IMR-90 (cell line): ENCODE measurements at regions not wholly inside any gene's neighbourhood (a gene's known extent, or its start where the extent isn't known, plus 50 kb on each side); places are given as distances from the start of the nearest gene placed in this dataset.

Experiments
- ATAC-seq: fragments of 200-7000 bp; cut with Tn5 transposase; 2 replicates; pipeline ENCODE4 v1.9.1; 2020; ENCODE audit warnings: low read depth, mild to moderate bottlenecking, moderate library complexity
- BruUV-seq: library from RNA; stranded (reverse); fragments of 400-500 nt; replicated peaks from 2 replicates; lab custom pipeline; 2021; lab: Mats Ljungman, UMichigan
- CTCF ChIA-PET: fragments of 300-600 bp; formaldehyde crosslinking; extraction: SDS; loops from one replicate; lab custom pipeline; 2021; ENCODE audit warnings: antibody characterized with exemption; lab: Yijun Ruan, JAX
- POLR2A ChIA-PET: fragments of 300-600 bp; sonication (Branson Sonifier 250); formaldehyde crosslinking; loops from one replicate; lab custom pipeline; 2022; ENCODE audit warnings: antibody characterized with exemption; ENCODE audit not compliant: unreplicated experiment; lab: Charles Lee
- DNase-seq: peaks from one replicate; pipeline ENCODE4 v3.0.0; 2013
- H2AFZ ChIP-seq: replicated peaks from 2 replicates; pipeline ENCODE3; 2013; ENCODE audit warnings: low read length, mild to moderate bottlenecking; ENCODE audit not compliant: poor library complexity
- H2AK5ac ChIP-seq: 2 replicates; pipeline ENCODE4 v1.6.1; 2013; ENCODE audit warnings: low read depth, low read length, inconsistent platforms
- H2AK9ac ChIP-seq: replicated peaks from 2 replicates; pipeline ENCODE3; 2013; ENCODE audit warnings: mild to moderate bottlenecking, low read depth, low read length, moderate library complexity; ENCODE audit not compliant: poor library complexity
- H2BK120ac ChIP-seq: 2 replicates; pipeline ENCODE4 v1.6.1; 2013; ENCODE audit warnings: low read depth, low read length, inconsistent platforms
- H2BK15ac ChIP-seq: 3 replicates; pipeline ENCODE4 v1.6.1; 2013; ENCODE audit warnings: low read depth, low read length, inconsistent platforms
- H2BK20ac ChIP-seq: 2 replicates; pipeline ENCODE4 v1.6.1; 2013; ENCODE audit warnings: low read depth, mild to moderate bottlenecking, inconsistent platforms, low read length, moderate library complexity
- H2BK5ac ChIP-seq: 2 replicates; pipeline ENCODE4 v1.6.1; 2013; ENCODE audit warnings: mild to moderate bottlenecking, low read depth, low read length, inconsistent platforms; ENCODE audit not compliant: poor library complexity, severe bottlenecking
- H3K14ac ChIP-seq: replicated peaks from 2 replicates; pipeline ENCODE4 v1.6.1; 2013; ENCODE audit warnings: low read depth, low read length, inconsistent platforms
- H3K18ac ChIP-seq: 2 replicates; pipeline ENCODE4 v1.6.1; 2013; ENCODE audit warnings: low read depth, low read length, control low read depth
- H3K23ac ChIP-seq: 2 replicates; pipeline ENCODE4 v1.6.1; 2013; ENCODE audit warnings: low read depth, low read length, inconsistent platforms
- H3K27ac ChIP-seq: 2 replicates; pipeline ENCODE4 v1.5.1; 2013; ENCODE audit warnings: mild to moderate bottlenecking, control low read depth, low read length; ENCODE audit not compliant: insufficient read depth
- H3K27me3 ChIP-seq: 2 replicates; pipeline ENCODE4 v1.6.1; 2013; ENCODE audit warnings: low read length; ENCODE audit not compliant: control insufficient read depth, insufficient read depth
- H3K36me3 ChIP-seq: 2 replicates; pipeline ENCODE4 v1.6.1; 2013; ENCODE audit warnings: low read length, mixed read lengths; ENCODE audit not compliant: control insufficient read depth, insufficient read depth
- H3K4ac ChIP-seq: 2 replicates; pipeline ENCODE4 v1.6.1; 2013; ENCODE audit warnings: low read depth, low read length, inconsistent platforms
- H3K4me1 ChIP-seq: 2 replicates; pipeline ENCODE4 v1.6.1; 2013; ENCODE audit warnings: low read length, mixed read lengths; ENCODE audit not compliant: control insufficient read depth, insufficient read depth
- H3K4me2 ChIP-seq: 2 replicates; pipeline ENCODE4 v1.6.1; 2013; ENCODE audit warnings: low read depth, mild to moderate bottlenecking, control low read depth, low read length, moderate library complexity
- H3K4me3 ChIP-seq: 2 replicates; pipeline ENCODE4 v1.5.1; 2013; ENCODE audit warnings: low read depth, mild to moderate bottlenecking, control low read depth, low read length, moderate library complexity; ENCODE audit not compliant: insufficient read depth
- H3K56ac ChIP-seq: 2 replicates; pipeline ENCODE4 v1.6.1; 2013; ENCODE audit warnings: low read length, inconsistent platforms; ENCODE audit not compliant: insufficient read depth; ENCODE audit errors: extremely low read depth
- H3K79me1 ChIP-seq, 2 experiments: 2 replicates each; pipeline ENCODE4 v1.6.1; 2013; ENCODE audit warnings: low read length in 2 of 2, inconsistent platforms in 1 of 2, low read depth in 1 of 2
- H3K9ac ChIP-seq: 2 replicates; pipeline ENCODE4 v1.6.1; 2013; ENCODE audit warnings: low read depth, low read length, control low read depth
- H3K9me1 ChIP-seq: 2 replicates; pipeline ENCODE4 v1.6.1; 2013; ENCODE audit warnings: low read length, inconsistent platforms; ENCODE audit not compliant: insufficient read depth
- H3K9me3 ChIP-seq: 2 replicates; pipeline ENCODE4 v1.6.1; 2013; ENCODE audit warnings: low read length; ENCODE audit not compliant: control insufficient read depth, insufficient read depth
- H4K20me1 ChIP-seq: 2 replicates; pipeline ENCODE4 v1.6.1; 2013; ENCODE audit warnings: low read length, inconsistent platforms; ENCODE audit not compliant: insufficient read depth
- H4K5ac ChIP-seq: 2 replicates; pipeline ENCODE4 v1.6.1; 2013; ENCODE audit warnings: mild to moderate bottlenecking, low read depth, low read length, control low read depth
- H4K8ac ChIP-seq, 2 experiments: 2 replicates each; pipeline ENCODE4 v1.6.1; 2013; ENCODE audit warnings: low read depth in 2 of 2, low read length in 2 of 2, control low read depth in 1 of 2, inconsistent platforms in 1 of 2
- H4K91ac ChIP-seq: 2 replicates; pipeline ENCODE4 v1.6.1; 2013; ENCODE audit warnings: low read depth, low read length, inconsistent platforms; ENCODE audit not compliant: insufficient read depth
- BHLHE40 ChIP-seq: fragments of 150-350 bp; IDR thresholded peaks from 2 replicates; pipeline ENCODE4 v1.6.1; 2016; ENCODE audit warnings: mild to moderate bottlenecking, low read depth, low read length
- CEBPB ChIP-seq: IDR thresholded peaks from 2 replicates; pipeline ENCODE4 v1.6.1; 2012; ENCODE audit warnings: low read depth, low read length, improper control_type of control experiment
- FOS ChIP-seq: fragments of 150-350 bp; IDR thresholded peaks from 2 replicates; pipeline ENCODE4 v1.6.1; 2016; ENCODE audit warnings: low read depth, low read length
- MAFK ChIP-seq: IDR thresholded peaks from 2 replicates; pipeline ENCODE4 v1.6.1; 2012; ENCODE audit warnings: low read depth, low read length, improper control_type of control experiment
- MAZ ChIP-seq: IDR thresholded peaks from 2 replicates; pipeline ENCODE4 v1.6.1; 2012; ENCODE audit warnings: low read depth, mild to moderate bottlenecking, low read length, improper control_type of control experiment, moderate library complexity, borderline replicate concordance
- MXI1 ChIP-seq: IDR thresholded peaks from 2 replicates; pipeline ENCODE4 v1.6.1; 2012; ENCODE audit warnings: low read depth, mild to moderate bottlenecking, low read length, moderate library complexity, borderline replicate concordance
- NFE2L2 ChIP-seq: fragments of 150-350 bp; IDR thresholded peaks from 2 replicates; pipeline ENCODE4 v1.6.1; 2016; ENCODE audit warnings: low read depth, mild to moderate bottlenecking, low read length
- POLR2A ChIP-seq: IDR thresholded peaks from 2 replicates; pipeline ENCODE4 v1.6.1; 2012; ENCODE audit warnings: mild to moderate bottlenecking, low read depth, low read length
- RAD21 ChIP-seq: IDR thresholded peaks from 2 replicates; pipeline ENCODE4 v1.6.1; 2012; ENCODE audit warnings: low read length, improper control_type of control experiment
- RCOR1 ChIP-seq: IDR thresholded peaks from 2 replicates; pipeline ENCODE4 v1.6.1; 2012; ENCODE audit warnings: mild to moderate bottlenecking, low read length, improper control_type of control experiment; ENCODE audit not compliant: insufficient replicate concordance
- RFX5 ChIP-seq: IDR thresholded peaks from 2 replicates; pipeline ENCODE4 v1.8.0; 2012; ENCODE audit warnings: low read depth, mild to moderate bottlenecking, low read length, moderate library complexity
- SMC3 ChIP-seq: fragments of 150-350 bp; IDR thresholded peaks from 2 replicates; pipeline ENCODE4 v1.6.1; 2016; ENCODE audit warnings: low read depth, mild to moderate bottlenecking, antibody characterized with exemption, low read length, moderate library complexity
- WGBS, 2 experiments: methylation state at CpG; one replicate each; pipeline versions ENCODE4 v1.1.5 to v1.1.7; 2013; ENCODE audit warnings: missing lambda C conversion rate in 2 of 2; ENCODE audit not compliant: insufficient read length in 1 of 2; ENCODE audit errors: extremely low coverage in 2 of 2; 5-methylcytosine and 5-hydroxymethylcytosine counted together
- dilution Hi-C: fragments of 300-500 bp; cut with HindIII; formaldehyde crosslinking; loops from one replicate; pipeline ENCODE4 v1.14.3; 2018; ENCODE audit warnings: low sequenced_read_pairs; ENCODE audit not compliant: unreplicated experiment
- in situ Hi-C: fragments of 300-500 bp; cut with MboI; formaldehyde crosslinking; loops from 3 replicates; pipeline ENCODE4 v1.14.3; 2019; ENCODE audit warnings: low sequenced_read_pairs, inconsistent platforms, mixed read lengths
- intact Hi-C: fragments of 100-400 bp; cut with micrococcal nuclease; formaldehyde crosslinking; loops from 2 replicates; pipeline ENCODE4 v1.10.0; 2022
- TF ChIP-seq, protein P1 (sequence below): conservative IDR thresholded peaks from 2 replicates; pipeline ENCODE4 v1.5.1; 2012; ENCODE audit warnings: mild to moderate bottlenecking, low read depth, low read length, improper control_type of control experiment
- TF ChIP-seq, protein P2 (sequence below): fragments of 150-350 bp; IDR thresholded peaks from 2 replicates; pipeline ENCODE4 v1.6.1; 2017; ENCODE audit warnings: mild to moderate bottlenecking, antibody characterized with exemption, low read length, low read depth

- no peak overlapping the region for H2BK15ac ChIP-seq
- H3K27ac ChIP-seq, result no peak overlapping the region
- H3K36me3 ChIP-seq, result no peaks in the 10 kb centered on the region
- no peak overlapping the region for H2BK20ac ChIP-seq
- DNase-seq (no peak), ATAC-seq (no peak)
- H4K91ac ChIP-seq, result no peak overlapping the region
- no peak overlapping the region for H2AK5ac ChIP-seq
- no peaks in the 10 kb centered on the region for H3K79me1 ChIP-seq
- no peak overlapping the region for H4K8ac ChIP-seq
- WGBS, 2 experiments, result no CpG with 5 or more reads among the region's 2 CpGs
- intact Hi-C loops, result no loop called here
- TF ChIP-seq FOS (no peak), BHLHE40 (no peak), RCOR1 (no peak), SMC3 (no peak), NFE2L2 (no peak), MAZ (no peak), CEBPB (no peak), RAD21 (no peak), MXI1 (no peak), RFX5 (no peak), MAFK (no peak), POLR2A (no peak)
- TF ChIP-seq, protein P1, sequence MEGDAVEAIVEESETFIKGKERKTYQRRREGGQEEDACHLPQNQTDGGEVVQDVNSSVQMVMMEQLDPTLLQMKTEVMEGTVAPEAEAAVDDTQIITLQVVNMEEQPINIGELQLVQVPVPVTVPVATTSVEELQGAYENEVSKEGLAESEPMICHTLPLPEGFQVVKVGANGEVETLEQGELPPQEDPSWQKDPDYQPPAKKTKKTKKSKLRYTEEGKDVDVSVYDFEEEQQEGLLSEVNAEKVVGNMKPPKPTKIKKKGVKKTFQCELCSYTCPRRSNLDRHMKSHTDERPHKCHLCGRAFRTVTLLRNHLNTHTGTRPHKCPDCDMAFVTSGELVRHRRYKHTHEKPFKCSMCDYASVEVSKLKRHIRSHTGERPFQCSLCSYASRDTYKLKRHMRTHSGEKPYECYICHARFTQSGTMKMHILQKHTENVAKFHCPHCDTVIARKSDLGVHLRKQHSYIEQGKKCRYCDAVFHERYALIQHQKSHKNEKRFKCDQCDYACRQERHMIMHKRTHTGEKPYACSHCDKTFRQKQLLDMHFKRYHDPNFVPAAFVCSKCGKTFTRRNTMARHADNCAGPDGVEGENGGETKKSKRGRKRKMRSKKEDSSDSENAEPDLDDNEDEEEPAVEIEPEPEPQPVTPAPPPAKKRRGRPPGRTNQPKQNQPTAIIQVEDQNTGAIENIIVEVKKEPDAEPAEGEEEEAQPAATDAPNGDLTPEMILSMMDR, result no peak
- TF ChIP-seq, protein P2, sequence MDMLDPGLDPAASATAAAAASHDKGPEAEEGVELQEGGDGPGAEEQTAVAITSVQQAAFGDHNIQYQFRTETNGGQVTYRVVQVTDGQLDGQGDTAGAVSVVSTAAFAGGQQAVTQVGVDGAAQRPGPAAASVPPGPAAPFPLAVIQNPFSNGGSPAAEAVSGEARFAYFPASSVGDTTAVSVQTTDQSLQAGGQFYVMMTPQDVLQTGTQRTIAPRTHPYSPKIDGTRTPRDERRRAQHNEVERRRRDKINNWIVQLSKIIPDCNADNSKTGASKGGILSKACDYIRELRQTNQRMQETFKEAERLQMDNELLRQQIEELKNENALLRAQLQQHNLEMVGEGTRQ, result no peak
- H3K9ac ChIP-seq, result no peak overlapping the region
- H2AFZ ChIP-seq, result no peak overlapping the region
- H3K4me2 ChIP-seq, result no peak overlapping the region
- POLR2A ChIA-PET, result no interaction called here
- H3K4ac ChIP-seq, result no peak overlapping the region
- peaks cover 5% of the 10 kb centered on the region; the same call in 1 of the 2 replicates for H3K27me3 ChIP-seq
- no peaks in the 10 kb centered on the region for H3K9me1 ChIP-seq
- H3K4me3 ChIP-seq, result no peak overlapping the region
- no peak overlapping the region for H3K56ac ChIP-seq
- H3K18ac ChIP-seq, result no peak overlapping the region
- in situ Hi-C loops, result loop anchor here (5.0 to 25.0 kb wide), 2 partner anchors 507 to 1633 kb away; no protein-coding TSS in a partner anchor
- no peak overlapping the region for H2BK5ac ChIP-seq
- H4K5ac ChIP-seq, result no peak overlapping the region
- H3K23ac ChIP-seq, result no peak overlapping the region
- no peak overlapping the region for H2BK120ac ChIP-seq
- no peak overlapping the region for H3K14ac ChIP-seq
- no peaks in the 10 kb centered on the region for H3K9me3 ChIP-seq
- no peak overlapping the region for H2AK9ac ChIP-seq
- CTCF ChIA-PET, result no interaction called here
- no peaks in the 10 kb centered on the region for H3K4me1 ChIP-seq
- dilution Hi-C loops, result no loop called here
- H4K20me1 ChIP-seq, result no peaks in the 10 kb centered on the region
- no TSS peak for BruUV-seq
Observed at GRCh38 chr14:63795532-63795931, 57.3 kb upstream of the SYNE2 start.
